HG02610 (cell line): ENCODE measurements at regions not wholly inside any gene's neighbourhood (a gene's known extent, or its start where the extent isn't known, plus 50 kb on each side); places are given as distances from the start of the nearest gene placed in this dataset.
"Not testable (repeated sequence)": the region's sequence is repeated elsewhere in the genome, so short reads cannot be mapped to it uniquely, and the experiment has no call there.

Experiments
- ATAC-seq: cut with Tn5 transposase; IDR thresholded peaks from one replicate; pipeline ENCODE4 v1.9.1; 2021; ENCODE audit warnings: mild to moderate bottlenecking, moderate library complexity; ENCODE audit not compliant: unreplicated experiment

DNA sequence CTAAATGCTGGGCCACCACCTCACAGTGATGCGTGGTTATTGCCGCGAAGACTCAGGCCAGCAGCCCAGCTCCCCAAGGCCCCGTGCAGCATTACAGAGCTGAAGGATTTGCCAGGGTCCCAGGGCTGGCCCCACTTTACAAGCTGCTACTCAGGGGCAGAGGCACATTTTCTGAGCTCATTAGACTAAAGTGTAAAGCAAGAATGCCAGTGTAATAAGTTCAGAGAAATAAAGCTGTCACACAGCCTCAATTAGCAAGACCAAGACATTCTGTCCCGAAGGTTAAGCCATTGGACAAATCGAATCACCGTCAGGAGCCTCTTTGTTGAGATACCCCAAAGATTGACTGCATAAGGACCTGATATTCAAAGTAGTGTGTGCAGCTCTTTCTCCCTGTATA is 428.4 kb downstream of the EFNB2 start:
- no peak for ATAC-seq

DNA sequence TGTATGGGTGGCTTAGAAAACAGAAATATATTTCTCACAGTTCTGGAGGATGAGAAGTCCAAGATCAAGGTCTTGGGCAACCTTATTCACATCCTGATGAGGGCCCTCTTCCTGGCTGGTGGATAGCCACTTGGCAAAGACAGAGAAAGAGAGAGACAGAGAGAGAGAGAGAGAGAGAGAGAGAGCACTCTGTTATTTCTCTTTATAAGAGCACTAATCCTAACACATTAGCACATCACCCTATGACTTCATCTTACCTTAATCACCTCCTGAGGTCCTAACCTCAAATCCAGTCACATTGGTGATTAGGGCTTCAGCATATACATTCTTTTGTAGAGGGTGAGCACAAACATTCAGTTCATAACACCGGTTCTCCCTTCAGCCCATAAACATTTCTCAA is 430.3 kb downstream of the EFNB2 start:
- ATAC-seq, result no peak

DNA sequence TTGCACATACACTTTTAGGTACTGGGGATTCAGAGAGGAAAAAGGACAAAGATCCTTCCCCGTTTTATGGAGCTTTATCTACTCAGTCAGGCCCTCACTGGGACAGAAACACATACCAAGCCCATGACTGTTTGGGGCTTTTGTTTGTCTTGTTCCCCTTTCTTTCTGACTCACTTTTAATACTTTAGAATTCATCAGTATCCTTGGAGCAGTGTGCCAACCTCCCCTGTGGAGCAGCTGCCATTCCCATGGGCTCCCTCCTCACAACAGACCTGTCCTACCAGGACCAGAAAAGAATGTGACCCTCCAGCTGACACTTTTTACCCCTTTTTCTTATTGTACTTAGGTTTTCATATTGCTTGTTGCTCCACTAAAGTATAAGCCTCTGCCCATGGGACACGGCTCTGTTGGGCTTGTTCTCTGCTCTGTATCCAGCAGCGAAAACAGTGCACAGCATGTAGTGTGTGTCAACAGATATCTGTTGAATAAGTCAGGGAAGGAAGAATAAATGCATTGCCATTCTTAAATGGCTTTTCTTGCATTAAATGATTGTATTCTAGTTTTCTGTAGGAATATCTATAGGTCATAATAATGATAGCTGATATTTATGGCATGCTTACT is 431.1 kb downstream of the EFNB2 start:
- no peak for ATAC-seq

DNA sequence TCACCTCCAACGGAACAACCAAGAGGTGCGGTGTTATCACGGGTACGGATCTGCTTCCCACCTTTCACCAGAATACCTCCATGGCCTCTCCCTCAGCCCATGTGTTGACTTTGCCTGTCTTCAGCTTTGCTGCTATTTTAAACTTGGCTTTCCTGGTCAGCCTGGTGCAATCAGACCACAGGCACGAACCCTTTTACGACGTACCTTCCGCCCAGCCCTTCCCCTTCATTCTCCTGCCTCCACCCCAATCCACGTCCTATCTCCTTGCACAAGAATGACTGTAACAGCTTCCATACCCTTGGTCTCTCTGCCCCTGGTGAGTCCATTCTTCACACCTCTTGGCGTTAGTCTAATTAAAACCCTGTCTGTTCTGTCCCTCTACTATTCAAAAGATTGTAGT is 431.7 kb downstream of the EFNB2 start:
- ATAC-seq, result no peak

DNA sequence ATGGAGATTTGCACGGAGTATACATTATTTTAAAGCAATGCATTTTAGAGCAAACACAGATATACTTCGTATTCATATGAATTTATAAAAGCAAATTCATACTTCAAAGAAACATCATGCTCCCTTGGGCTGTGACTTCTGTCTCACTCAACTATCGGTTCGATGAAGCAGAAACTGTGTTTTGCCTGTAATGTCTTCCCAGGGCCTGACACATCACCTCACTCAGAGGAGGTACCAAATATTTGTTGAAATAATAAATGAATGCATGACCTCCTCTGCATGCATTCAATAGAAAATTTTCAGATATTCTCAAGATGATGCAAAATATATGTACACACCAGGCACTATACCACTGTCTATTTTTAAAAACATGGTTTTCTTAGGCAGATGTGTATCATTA is 432.7 kb downstream of the EFNB2 start:
- no peak for ATAC-seq

DNA sequence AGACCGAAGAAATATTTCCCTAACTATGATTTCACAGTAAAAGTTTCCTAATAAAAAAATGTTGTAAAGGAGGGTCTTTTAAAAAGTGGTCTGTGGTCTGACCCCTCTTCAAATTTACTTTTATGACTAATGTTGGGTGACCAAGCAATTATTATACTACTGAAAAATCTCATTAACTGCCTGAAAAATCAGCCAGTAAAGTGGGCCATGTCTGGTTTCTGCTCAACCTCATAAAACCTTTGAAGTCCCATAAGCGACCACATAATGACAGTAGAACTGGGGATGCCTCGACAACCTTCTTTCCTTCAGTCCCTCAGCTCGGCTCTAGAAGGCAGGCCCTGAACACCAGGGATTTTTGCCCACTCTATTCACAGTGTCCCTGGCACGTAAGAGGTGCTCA is 434.3 kb downstream of the EFNB2 start:
- ATAC-seq, result no peak

DNA sequence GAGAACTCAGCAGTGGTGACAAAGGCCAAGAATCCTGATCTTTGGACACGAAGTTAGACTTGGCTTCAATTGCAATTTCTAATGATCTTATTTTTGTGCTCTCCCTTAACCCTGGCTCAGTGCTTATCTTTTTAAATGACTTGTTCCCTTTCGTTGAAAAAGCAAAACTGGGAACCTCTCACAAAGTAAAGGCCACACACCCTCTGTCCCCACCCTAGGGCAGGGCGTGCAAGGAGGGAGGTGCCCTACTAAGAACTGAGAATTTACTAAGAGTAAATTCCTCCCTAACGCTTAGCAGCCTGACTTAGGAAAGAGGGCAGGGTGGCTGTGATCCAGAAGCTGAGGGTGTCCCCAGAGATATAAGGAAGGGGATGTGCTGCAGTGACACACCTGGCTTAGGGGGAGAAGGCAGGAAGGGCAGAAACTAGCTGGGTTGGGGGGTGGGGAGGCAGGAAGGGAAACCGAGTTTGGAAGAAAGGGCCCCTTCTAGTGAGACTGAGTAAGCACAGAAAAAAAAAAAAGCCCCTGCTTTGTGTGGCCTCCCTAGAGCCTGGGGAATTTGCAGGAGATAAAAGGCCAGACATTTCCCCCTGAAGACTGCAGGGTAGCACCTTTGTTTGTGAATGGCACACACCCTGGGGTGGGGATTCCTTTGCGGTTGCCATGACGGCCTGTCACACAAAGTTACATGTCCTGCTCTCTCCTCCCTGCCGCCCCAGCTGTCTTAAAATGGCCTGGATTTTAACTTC is 435.1 kb downstream of the EFNB2 start:
- peak; percentile 94 for ATAC-seq

DNA sequence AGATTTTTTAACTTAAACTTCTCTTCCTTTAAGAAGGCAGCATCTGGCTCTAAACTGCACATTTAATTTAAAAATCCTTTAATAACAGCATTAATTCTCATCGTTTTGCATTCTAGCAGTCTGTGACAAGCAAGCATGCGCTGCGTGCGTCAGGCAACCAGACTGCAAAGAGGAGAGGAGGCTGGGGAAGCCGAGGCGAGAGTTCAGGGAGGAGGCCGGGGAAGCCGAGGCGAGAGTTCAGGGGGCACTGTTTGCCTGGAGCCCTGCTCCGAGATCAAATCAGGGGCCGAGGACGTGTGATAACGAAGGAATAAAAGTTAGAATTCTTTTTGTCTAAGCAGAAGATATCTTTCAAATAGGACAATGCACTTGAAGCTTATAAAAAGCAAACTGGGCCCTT is 435.7 kb downstream of the EFNB2 start:
- ATAC-seq, result no peak

DNA sequence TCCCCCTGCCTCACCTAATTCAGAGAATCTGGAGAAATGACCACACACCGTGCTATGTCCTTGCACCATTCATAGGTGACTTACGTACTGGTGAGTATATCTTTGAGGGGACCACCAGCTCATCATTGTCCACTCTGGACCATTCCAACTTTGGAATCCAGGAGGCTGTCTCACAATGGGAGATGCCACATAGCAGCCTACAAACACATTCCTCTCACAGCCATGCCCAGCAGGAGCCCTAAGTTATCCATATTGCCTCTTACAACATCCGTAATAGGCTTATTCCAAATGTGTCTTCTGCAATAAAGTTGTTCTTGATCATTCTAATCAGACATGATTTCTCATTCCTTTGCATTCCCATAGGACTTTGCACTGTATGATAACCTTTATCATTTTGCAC is 436.7 kb downstream of the EFNB2 start:
- ATAC-seq, result no peak

DNA sequence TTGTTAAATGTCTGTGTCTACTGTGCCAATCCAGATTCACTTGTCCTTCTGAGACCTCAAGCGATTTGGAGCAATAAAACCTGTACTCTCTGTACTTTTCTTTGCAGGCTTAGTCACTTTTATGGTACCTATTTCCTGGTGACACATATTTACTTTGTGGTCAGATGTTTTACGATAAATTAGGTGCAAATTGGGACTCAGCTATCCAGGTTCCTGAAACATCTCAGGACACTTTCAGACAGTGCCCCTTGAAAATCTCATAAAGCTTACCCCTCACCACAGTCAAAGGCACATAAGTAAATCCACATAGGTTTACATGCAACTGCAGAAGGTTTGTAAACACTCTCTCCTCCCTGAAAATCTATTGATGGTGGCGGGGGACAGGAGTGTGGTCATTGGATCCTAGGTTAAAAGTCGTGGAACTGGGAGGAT is 438.8 kb downstream of the EFNB2 start:
- ATAC-seq, result no peak

DNA sequence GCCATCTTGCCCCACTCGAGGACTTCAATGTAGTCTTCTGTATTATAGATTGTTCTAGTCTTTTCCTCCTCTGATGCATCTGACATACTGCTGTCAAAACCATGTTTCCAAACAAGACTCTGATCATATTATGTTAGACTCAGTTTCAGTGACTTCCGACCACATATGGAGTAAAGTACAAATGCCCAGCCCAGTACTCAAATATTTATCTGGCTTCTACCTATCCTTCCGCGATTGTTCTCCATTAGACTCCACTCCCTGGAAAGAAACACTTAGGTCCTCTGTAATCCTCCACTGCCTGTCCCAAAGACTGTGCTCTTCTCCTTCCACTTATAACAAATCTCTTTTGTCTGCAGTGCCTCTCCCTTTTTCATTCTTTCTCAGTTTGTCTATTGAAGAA is 439.5 kb downstream of the EFNB2 start:
- ATAC-seq, result no peak

DNA sequence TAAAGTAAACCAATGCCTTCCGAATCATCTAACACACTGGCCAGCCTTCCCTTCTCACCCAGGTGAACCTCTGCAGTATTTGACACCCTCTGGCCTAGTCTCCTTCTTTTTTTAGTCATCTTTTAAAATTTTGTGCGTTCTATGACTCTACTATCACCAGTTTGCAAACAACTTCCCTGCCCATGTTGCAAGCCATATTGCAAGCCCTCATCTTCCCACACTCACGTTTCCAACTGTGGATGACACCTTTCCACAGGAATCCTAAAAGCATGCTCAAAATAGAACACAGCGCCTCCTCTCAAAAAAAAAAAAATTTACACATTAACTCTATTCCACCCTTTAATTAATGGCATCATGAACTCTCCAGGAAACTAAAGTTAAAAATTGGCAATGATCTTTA is 440.1 kb downstream of the EFNB2 start:
- no peak for ATAC-seq

DNA sequence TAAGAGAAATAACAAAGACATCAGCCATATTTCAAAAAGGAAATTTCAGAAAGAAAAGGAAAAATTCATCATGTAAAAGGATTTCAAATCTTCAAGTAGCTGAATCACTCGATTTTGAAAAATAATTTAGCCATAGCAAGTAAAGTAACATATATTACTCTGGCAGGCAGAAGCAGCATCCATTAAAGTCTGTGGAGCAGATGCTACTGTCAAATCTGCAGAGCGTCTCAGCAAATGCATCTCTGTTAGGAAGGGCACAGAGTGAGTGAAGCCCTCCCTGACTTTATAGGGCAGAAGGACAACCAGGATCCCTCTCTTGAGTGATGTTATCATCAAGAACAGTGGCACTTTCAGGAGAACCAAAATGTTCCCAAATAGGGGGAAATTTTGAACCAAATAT is 445.5 kb downstream of the EFNB2 start:
- no peak for ATAC-seq

DNA sequence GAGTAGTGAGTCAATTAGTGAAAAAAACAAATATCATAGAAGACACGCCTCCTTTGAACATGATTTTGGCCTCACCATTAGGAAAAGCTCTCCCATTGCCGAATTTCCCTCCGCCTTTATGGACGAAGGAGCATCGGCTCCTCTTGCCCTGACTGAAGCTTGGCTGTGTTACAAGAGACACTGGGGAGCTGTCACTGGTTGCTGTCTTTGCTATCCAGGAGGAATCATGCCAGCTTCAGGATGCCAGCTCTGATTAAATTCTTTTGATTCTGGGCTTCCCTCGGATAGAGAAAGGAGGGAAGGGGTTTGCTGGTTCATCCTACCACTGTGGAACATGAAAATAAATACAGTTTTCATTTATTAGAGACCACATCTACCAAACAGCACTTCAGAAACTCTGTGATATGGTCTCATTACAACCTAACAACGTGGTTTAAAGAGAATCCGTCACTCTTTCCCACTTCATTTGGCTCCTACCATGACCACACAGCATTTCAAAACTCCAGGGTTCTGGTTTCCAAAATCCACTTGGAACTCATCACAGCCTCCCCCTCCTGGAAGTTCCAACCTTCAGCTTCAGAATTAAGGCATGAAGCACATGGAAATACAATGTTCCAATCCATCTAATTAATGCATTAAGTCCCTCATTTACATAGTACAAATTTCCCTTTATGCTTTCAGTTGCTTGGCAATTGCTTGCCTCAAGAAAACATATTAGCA is 446.0 kb downstream of the EFNB2 start:
- ATAC-seq, result no peak

DNA sequence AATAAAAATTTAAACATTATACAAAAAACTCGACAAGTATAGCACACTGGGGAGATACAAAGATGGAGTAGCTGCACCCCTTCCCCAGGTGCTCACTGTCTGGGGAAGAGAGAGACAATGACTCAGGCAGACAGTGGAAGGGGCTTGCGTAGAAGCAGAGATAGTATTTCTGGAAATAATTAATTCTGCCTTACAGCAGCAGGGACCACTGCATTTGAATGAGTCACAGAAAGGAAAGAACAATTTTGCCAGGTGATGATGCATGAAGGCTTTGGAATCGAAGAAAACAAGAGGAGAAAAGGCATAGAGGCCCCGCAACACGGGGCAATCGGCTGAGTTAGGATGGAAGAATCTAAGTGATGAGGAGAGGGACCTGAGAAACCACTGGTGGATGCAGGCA is 447.4 kb downstream of the EFNB2 start:
- ATAC-seq, result no peak

DNA sequence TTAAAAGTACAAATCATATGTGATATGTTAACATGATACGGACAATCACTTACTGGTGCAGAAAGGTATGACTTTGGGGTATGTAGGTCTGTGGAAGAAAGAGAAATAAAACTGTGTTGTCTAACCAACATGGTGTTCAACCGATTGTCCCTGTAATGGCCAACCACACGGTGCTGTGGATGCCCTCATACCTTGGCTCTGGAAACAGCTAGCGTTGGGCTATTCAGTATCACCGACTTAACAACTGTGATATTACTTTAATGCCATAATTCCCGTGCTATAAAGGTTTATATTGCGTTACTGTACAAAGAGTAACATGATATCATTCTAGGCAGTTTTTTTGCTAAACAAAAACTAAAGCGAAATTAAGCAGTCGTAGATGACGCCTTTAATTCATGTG is 448.3 kb downstream of the EFNB2 start:
- ATAC-seq, result no peak

DNA sequence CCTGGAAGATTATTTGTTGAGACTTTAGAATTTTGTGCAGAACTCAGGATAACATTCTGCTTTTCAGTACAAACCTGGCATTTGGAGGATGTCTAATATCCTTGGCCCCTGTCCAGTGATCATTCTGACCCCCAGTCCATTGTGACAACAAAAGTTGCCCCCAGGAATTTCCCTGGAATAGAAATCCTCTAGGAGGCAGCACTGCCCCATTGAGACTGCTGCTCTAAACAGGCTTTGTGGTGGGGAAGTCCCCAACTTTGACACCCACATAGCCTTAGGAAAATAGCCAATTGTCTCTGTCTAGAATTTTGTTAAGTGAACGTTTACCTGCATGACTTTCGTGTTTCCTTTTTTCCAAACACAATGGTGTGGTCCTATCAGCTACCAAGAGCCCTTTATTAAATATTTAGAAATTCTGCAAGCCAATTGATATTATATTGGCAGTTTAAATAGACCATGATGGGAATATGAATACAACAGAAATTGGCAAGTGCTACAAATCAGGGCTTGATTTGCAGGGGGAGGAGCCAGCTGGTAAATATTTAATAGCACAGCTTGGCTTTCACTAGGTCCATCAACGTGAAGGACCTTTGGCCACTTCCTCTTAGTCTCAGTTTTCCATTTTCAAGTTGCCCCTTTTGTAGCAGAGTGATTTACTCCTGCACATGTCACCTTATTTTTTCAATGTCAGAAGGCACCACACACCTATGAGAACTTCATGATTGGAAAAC is 451.7 kb downstream of the EFNB2 start:
- peak; percentile 92 for ATAC-seq

DNA sequence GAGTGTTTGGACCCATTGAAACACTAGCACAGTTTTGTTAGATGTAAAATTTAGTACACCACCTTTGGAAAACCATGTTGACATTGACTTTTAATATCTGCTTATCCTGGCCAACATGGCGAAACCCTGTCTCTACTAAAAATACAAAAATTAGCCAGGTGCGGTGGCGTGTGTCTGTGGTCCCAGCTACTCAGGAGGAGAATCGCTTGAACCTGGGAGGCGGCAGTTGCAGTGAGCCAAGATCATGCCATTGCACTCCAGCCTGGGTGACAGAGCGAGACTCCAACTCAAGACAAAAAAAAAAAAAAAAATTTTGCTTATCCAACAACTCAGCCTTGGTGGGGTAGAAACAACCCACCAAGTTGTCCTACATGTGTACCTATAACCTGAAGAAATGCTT is 454.2 kb downstream of the EFNB2 start:
- not testable (repeated sequence) for ATAC-seq

DNA sequence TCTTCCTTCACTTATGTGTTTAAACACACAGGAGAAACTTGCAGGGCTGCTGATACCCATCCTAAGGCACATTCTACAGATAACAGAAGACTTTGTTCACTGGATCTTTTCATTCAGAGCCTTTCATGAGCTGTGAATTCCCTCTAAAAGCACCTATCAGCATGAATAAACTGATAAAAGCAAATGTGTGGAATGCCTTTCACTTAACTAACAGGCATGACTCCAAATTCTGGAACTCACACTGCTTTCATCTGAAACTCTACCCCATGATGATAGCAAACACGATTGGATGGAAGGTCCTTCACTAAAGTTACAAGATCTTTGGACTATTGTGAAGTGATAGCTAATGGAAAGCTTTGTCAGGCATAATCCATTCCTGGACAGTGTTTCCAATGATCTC is 457.3 kb downstream of the EFNB2 start:
- ATAC-seq, result no peak

DNA sequence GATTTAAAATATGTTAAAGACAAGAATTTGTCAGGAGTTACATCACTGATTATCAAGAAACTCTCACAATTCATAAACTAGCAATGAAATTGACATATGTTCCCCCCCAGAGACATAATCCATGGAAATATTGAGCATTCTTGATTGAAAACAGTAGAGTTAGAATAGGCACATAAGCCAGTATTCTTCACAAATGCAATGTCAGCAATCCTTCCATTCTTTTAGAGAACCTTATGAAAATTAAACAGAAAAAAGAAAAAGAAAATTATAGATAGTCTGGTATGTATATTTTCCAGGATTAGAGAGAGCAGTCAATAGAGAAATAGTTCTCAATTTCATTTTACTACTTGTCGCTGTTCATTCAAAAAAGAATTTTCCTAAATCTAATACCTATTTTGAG is 458.4 kb downstream of the EFNB2 start:
- no peak for ATAC-seq

DNA sequence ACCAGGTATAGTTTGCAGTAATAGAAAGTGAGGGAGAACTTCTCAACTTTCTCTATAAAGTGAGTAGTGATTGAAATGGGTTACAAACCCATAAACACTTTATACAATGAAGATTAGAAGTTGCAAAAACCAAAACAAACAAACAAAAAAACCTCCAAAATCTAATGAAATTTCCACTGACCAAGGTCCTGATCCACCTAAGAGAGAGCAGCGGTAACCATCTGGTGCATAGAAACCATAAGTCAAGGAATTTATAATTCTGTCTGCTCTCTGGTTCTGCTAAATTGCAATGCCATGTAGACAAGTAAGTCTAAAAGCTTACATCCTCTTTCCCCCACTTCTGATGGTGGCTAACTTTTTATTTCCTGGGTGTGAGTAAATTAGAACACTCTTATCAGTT is 463.4 kb downstream of the EFNB2 start:
- ATAC-seq, result no peak
